Gastroesophageal sphincter (tissue), 4 donors: ENCODE measurements at regions not wholly inside any gene's neighbourhood (a gene's known extent, or its start where the extent isn't known, plus 50 kb on each side); places are given as distances from the start of the nearest gene placed in this dataset.
"Not testable (repeated sequence)": the region's sequence is repeated elsewhere in the genome, so short reads cannot be mapped to it uniquely, and the experiment has no call there.

Experiments used
- ATAC-seq: fragments of 150-250 bp; one replicate; pipeline ENCODE4 v1.9.1; 2016; ENCODE audit warnings: mild to moderate bottlenecking, moderate library complexity
- H3K27ac ChIP-seq, 4 donors: fragments of 200-600 bp; sonication (generic) in 3 of 4; 1 replicate in 3 of 4; 2 replicates in 1 of 4; pipeline ENCODE4 v1.5.1; 2016 to 2019
- H3K27me3 ChIP-seq: fragments of 200-600 bp; sonication (generic); one replicate; pipeline ENCODE4 v1.5.1; 2019
- H3K36me3 ChIP-seq, 2 donors: fragments of 200-600 bp; sonication (generic); one replicate each; pipeline ENCODE4 v1.5.1; 2019; ENCODE audit warnings: control low read depth in 1 of 2
- H3K4me1 ChIP-seq, 3 donors: fragments of 200-600 bp; sonication (generic); 1 replicate in 2 of 3; 2 replicates in 1 of 3; pipeline ENCODE4 v1.5.1; 2016 to 2019; ENCODE audit warnings: control low read depth in 2 of 3
- H3K4me3 ChIP-seq, 2 donors: fragments of 200-600 bp; sonication (generic); one replicate each; pipeline ENCODE4 v1.5.1; 2019; ENCODE audit warnings: mild to moderate bottlenecking in 1 of 2, moderate library complexity in 1 of 2
- H3K9me3 ChIP-seq, 3 donors: fragments of 200-600 bp; sonication (generic); one replicate each; pipeline ENCODE4 v1.5.1; 2017 to 2019; ENCODE audit warnings: control low read depth in 2 of 3
- EP300 ChIP-seq: sonication (generic); formaldehyde crosslinking; IDR thresholded peaks from one replicate; pipeline ENCODE4 v1.6.1; 2017; ENCODE audit warnings: antibody characterized with exemption, mild to moderate bottlenecking
- POLR2A ChIP-seq, 2 donors: fragments of 450-650 bp; IDR thresholded peaks; one replicate each; pipeline ENCODE4 v1.6.1; 2017; ENCODE audit warnings: antibody characterized with exemption in 2 of 2, mild to moderate bottlenecking in 2 of 2, moderate library complexity in 1 of 2
- POLR2AphosphoS5 ChIP-seq: sonication (generic); formaldehyde crosslinking; IDR thresholded peaks from one replicate; pipeline ENCODE4 v1.6.1; 2017; ENCODE audit warnings: antibody characterized with exemption
- WGBS, 2 donors: methylation state at CpG; one replicate each; pipeline ENCODE4 v1.1.5; 2018; ENCODE audit warnings: low coverage in 1 of 2; 5-methylcytosine and 5-hydroxymethylcytosine counted together
- TF ChIP-seq, protein P1 (sequence below), 4 experiments: fragments of 200-600 bp in 2 of 4; fragments of 450-650 bp in 2 of 4; sonication (generic) in 1 of 4; IDR thresholded peaks; one replicate each; pipeline ENCODE4 v1.5.1; 2017 to 2019; ENCODE audit warnings: antibody characterized with exemption in 4 of 4, mild to moderate bottlenecking in 2 of 4, moderate library complexity in 2 of 4

- Histone ChIP-seq H3K27me3 (no peaks in the 10 kb centered on the region), H3K36me3 (no peaks in the 10 kb centered on the region), H3K9me3 (no peaks in the 10 kb centered on the region), H3K4me3 (no peak overlapping the region), H3K27ac (no peak overlapping the region), H3K4me1 (peaks cover 0 to 15% (median 0%) of the 10 kb centered on the region in 3 donors)
- no peak for ATAC-seq
- WGBS, 2 donors = 87 to 96% methylated on average over 4 to 5 of the region's 17 CpGs
- TF ChIP-seq, protein P1, sequence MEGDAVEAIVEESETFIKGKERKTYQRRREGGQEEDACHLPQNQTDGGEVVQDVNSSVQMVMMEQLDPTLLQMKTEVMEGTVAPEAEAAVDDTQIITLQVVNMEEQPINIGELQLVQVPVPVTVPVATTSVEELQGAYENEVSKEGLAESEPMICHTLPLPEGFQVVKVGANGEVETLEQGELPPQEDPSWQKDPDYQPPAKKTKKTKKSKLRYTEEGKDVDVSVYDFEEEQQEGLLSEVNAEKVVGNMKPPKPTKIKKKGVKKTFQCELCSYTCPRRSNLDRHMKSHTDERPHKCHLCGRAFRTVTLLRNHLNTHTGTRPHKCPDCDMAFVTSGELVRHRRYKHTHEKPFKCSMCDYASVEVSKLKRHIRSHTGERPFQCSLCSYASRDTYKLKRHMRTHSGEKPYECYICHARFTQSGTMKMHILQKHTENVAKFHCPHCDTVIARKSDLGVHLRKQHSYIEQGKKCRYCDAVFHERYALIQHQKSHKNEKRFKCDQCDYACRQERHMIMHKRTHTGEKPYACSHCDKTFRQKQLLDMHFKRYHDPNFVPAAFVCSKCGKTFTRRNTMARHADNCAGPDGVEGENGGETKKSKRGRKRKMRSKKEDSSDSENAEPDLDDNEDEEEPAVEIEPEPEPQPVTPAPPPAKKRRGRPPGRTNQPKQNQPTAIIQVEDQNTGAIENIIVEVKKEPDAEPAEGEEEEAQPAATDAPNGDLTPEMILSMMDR (IDR thresholded peaks at IDR 0.05) = no peak
These were observed 112.6 kb downstream of the ZNF664 start for GRCh38 chr12:124085419-124086296.

DNA sequence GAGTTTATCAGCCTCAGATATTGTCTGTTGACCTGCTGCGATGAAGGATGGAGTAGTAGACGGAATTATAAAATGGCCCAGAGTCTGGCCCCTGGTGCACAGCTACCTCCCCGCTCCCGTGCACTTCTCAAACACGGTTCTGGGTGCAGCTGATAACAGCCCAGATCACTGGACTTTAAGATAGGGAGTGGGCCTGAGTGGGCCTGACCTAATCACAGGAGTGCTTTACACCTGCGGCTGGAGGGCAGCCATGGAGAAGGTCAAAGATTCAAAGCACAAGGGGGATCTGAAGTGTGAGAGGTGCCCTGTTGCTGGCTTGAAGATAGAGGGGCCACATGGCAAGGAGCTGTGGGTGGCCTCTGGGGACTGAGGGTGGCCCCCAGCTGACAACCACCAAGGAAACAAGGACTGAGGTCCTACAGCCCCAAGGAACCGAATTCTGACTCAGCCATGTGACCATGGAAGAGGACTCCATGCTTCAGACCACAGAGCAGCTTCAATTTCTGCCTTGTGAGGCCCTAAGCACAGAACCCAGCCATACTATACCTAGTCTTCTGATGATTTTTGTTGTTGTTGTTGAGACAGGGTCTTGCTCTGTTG, 113.4 kb downstream of the ZNF664 start:
- Histone ChIP-seq H3K36me3 (no peaks in the 10 kb centered on the region), H3K9me3 (no peaks in the 10 kb centered on the region), H3K27me3 (no peaks in the 10 kb centered on the region), H3K4me1 (peaks cover 0 to 15% (median 0%) of the 10 kb centered on the region in 3 donors), H3K4me3 (no peak overlapping the region), H3K27ac (no peak overlapping the region)
- no peak for ATAC-seq
- TF ChIP-seq POLR2A (IDR thresholded peaks at IDR 0.05) (no peak), POLR2AphosphoS5 (no peak), EP300 (no peak)
- TF ChIP-seq, protein P1 (IDR thresholded peaks at IDR 0.05) = no peak
- WGBS, 2 donors = 80% methylated on average over 2 of the region's 7 CpGs; no CpG with 5 or more reads in 1 of the 2 donors

DNA sequence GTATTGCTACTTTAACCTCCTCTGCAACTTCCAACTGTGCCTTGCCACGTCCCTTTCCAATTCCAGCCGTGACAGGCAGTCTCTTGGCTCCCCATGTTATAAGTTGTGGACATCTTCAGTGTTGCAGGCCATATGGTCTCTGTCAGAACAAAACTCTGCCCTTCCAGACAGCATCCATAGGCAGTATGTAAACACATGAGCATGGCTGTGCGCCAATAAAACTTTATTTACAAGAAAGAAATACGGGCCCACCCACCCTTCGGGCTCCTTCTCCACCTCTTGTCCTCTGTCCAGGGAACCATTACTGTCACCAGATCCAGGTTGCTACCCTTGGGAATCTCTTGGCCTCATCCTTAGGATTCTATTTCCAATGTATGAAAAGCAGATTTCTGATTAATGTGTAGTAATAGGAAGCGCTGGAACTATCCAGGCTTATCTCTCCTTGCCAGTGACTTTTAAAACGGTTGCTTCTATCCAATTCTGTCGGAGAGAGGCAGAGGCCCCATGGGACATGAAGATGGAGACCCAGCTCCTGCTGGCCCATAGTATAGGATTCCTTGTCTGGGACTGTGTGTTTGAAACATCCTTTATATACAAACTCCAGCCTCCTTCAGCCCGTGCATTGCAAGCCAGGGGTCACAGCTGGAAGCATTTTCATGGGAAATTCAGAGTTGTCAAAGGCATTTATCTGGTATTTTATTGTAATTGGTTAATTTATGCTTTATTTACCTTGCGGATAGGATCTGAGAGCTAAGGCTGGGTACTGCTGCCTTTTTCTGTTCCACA, 114.4 kb downstream of the ZNF664 start:
- no peaks in the 10 kb centered on the region for H3K36me3 ChIP-seq
- no peak for ATAC-seq
- WGBS, 2 donors = 49 to 51% methylated on average over 7 to 9 of the region's 10 CpGs
- no peak overlapping the region for H3K27ac ChIP-seq
- no peak overlapping the region for H3K4me3 ChIP-seq
- TF ChIP-seq EP300 (no peak), POLR2A (IDR thresholded peaks at IDR 0.05) (no peak), POLR2AphosphoS5 (no peak)
- TF ChIP-seq, protein P1 (IDR thresholded peaks at IDR 0.05) = no peak
- peaks cover 0 to 15% (median 0%) of the 10 kb centered on the region in 3 donors for H3K4me1 ChIP-seq
- H3K9me3 ChIP-seq = no peaks in the 10 kb centered on the region
- H3K27me3 ChIP-seq = no peaks in the 10 kb centered on the region

DNA sequence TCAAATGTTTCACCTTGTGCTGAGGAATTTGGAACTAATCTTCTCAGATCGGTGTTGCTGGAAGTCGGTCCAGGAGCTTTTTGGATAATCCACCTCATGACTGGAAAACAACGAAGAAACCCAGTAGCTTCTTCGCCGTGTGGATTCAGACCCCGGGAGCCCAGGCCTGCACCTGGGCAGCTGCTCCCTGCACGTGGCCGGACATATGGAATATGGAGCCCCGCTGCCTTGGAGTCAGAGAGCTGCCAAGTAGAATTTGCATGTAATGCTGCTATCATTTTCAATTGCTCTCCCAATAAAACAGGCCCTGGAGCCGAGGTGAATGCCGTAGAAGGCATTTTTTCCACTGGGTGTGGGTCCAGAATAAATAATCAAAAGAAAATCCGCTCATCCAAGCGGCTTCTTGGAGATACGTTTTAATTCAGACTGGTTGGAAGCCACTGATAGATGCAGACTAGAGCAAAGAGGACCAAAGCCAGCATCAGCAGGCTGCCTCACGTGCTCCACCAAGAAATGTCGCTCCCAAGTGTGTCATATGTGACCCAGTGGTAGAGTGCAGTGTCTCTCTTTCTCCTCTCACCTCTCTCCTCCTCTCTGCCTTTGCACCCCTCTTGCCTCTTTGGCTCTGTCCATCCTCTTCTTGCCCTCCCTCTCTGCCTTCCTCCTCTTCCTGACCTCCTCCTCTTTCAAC, 115.3 kb downstream of the ZNF664 start:
- H3K36me3 ChIP-seq = no peaks in the 10 kb centered on the region
- TF ChIP-seq POLR2A (IDR thresholded peaks at IDR 0.05) (no peak), EP300 (no peak), POLR2AphosphoS5 (no peak)
- TF ChIP-seq, protein P1 (IDR thresholded peaks at IDR 0.05) = no peak
- peaks cover 0 to 15% (median 0%) of the 10 kb centered on the region in 3 donors for H3K4me1 ChIP-seq
- no peak overlapping the region for H3K4me3 ChIP-seq
- no peaks in the 10 kb centered on the region for H3K27me3 ChIP-seq
- WGBS, 2 donors = 53 to 57% methylated on average over 7 to 11 of the region's 16 CpGs
- ATAC-seq = no peak
- H3K27ac ChIP-seq = no peak overlapping the region
- H3K9me3 ChIP-seq = no peaks in the 10 kb centered on the region

DNA sequence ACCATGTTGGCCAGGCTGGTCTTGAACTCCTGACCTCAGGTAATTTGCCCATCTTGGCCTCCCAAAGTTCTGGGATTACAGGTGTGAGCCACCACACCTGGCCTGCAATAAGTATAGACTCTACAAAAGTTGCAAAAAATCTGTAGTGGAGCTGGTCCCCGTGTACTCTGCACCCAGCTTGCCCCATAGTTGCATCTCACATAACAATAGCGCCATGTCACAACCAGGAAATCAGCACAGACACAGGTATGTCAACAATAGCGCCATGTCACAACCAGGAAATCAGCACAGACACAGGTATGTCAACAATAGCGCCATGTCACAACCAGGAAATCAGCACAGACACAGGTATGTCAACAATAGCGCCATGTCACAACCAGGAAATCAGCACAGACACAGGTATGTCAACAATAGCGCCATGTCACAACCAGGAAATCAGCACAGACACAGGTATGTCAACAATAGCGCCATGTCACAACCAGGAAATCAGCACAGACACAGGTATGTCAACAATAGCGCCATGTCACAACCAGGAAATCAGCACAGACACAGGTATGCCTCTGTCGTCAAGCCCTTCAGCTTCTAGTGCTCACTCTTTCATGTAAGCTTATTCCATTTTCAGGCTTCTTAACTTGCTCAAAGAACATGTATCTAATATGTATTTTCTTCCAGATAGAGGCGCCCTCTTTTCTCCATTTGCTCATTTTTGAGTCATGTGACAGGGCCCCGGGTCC, 116.3 kb downstream of the ZNF664 start:
- not testable (repeated sequence) for H3K9me3 ChIP-seq, H3K27ac ChIP-seq, ATAC-seq, H3K27me3 ChIP-seq, H3K4me3 ChIP-seq, H3K36me3 ChIP-seq
- WGBS, 2 donors = 87 to 90% methylated on average over 2 to 4 of the region's 11 CpGs
- H3K4me1 ChIP-seq = peaks cover 0 to 15% (median 0%) of the 10 kb centered on the region in 3 donors
